Gastrocnemius medialis (tissue), 4 donors: ENCODE measurements at regions not wholly inside any gene's neighbourhood (a gene's known extent, or its start where the extent isn't known, plus 50 kb on each side); places are given as distances from the start of the nearest gene placed in this dataset.
"Not testable (repeated sequence)": the region's sequence is repeated elsewhere in the genome, so short reads cannot be mapped to it uniquely, and the experiment has no call there.

Experiments used
- POLR2A ChIP-seq, 2 donors: fragments of 450-650 bp; IDR thresholded peaks; one replicate each; pipeline ENCODE4 v1.6.1; 2017; ENCODE audit warnings: antibody characterized with exemption in 2 of 2, mild to moderate bottlenecking in 2 of 2, moderate library complexity in 2 of 2
- TF ChIP-seq, protein P1 (sequence below), 5 experiments: fragments of 450-650 bp in 3 of 5; fragments of 200-600 bp in 2 of 5; sonication (generic) in 2 of 5; IDR thresholded peaks in 4 of 5; conservative IDR thresholded peaks in 1 of 5; 1 replicate in 4 of 5; 2 replicates in 1 of 5; pipeline ENCODE4 v1.5.1; 2016 to 2019; ENCODE audit warnings: antibody characterized with exemption in 5 of 5, mild to moderate bottlenecking in 3 of 5, moderate library complexity in 3 of 5

DNA sequence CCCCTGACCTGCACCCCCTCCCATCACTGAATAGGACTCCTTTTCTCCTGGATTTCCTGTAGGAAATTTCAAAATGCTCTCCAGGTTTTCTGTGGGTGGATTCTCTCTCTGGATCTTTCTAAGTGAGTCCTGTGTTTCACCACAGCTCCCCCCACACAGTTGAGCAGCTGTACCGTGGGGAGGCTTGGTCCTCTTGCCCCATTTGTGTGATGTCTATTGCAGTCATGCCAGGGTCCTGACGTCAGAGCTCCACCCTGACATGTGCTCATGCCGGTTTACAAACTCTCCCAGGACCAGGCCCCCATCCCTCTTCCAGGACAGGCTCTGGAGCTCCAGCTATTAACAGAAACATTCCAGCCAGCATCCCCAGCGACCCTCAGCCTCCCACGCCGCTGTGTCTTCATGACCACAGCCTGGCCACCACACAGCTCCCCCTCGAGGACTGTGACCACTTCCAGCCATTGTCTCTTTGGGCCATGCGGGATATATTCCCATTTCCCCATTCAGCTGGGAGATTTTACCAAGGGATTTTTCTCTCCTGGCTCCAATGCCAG lies 185.3 kb downstream of the LMLN start:
- not testable (repeated sequence) for TF ChIP-seq POLR2A (IDR thresholded peaks at IDR 0.05)
- TF ChIP-seq, protein P1, sequence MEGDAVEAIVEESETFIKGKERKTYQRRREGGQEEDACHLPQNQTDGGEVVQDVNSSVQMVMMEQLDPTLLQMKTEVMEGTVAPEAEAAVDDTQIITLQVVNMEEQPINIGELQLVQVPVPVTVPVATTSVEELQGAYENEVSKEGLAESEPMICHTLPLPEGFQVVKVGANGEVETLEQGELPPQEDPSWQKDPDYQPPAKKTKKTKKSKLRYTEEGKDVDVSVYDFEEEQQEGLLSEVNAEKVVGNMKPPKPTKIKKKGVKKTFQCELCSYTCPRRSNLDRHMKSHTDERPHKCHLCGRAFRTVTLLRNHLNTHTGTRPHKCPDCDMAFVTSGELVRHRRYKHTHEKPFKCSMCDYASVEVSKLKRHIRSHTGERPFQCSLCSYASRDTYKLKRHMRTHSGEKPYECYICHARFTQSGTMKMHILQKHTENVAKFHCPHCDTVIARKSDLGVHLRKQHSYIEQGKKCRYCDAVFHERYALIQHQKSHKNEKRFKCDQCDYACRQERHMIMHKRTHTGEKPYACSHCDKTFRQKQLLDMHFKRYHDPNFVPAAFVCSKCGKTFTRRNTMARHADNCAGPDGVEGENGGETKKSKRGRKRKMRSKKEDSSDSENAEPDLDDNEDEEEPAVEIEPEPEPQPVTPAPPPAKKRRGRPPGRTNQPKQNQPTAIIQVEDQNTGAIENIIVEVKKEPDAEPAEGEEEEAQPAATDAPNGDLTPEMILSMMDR (IDR thresholded peaks at IDR 0.05 in 4 of 5, conservative IDR thresholded peaks at IDR 0.05 in 1 of 5) = not testable (repeated sequence)
